GM12865 (cell line): ENCODE measurements at regions not wholly inside any gene's neighbourhood (a gene's known extent, or its start where the extent isn't known, plus 50 kb on each side); places are given as distances from the start of the nearest gene placed in this dataset.

Experiments
- DNase-seq: peaks from one replicate; pipeline ENCODE4 v3.0.0; 2010; ENCODE audit warnings: low read depth
- H3K4me3 ChIP-seq: 2 replicates; pipeline ENCODE4 v1.5.1; 2011; ENCODE audit warnings: mild to moderate bottlenecking, low read depth, low read length, control low read depth
- TF ChIP-seq, protein P1 (sequence below): IDR thresholded peaks from 2 replicates; pipeline ENCODE4 v1.5.1; 2011; ENCODE audit warnings: low read length, control low read depth, low read depth, inconsistent platforms; ENCODE audit not compliant: insufficient read depth; ENCODE audit errors: missing control alignments

DNA sequence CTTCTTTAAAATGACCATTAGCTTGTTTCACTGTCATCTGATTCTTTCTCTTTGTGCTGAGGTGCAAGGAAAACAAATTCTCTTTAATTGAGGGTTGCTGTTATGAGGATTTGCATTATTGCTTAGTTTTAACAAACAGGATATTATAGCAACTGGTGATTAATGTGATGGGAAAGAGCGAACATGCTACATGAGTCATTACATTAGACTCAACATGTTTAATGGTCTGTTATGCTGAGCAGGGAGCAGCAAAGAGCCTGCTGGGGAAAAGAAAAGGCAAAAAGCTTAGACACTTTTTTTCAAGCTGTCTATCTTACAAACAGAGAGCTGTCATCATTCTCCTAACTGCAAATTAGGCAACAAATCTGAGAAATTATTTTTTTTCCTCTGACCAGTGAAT lies 230.5 kb upstream of the LCORL start:
- DNase-seq = no peak
- H3K4me3 ChIP-seq = no peak overlapping the region
- TF ChIP-seq, protein P1, sequence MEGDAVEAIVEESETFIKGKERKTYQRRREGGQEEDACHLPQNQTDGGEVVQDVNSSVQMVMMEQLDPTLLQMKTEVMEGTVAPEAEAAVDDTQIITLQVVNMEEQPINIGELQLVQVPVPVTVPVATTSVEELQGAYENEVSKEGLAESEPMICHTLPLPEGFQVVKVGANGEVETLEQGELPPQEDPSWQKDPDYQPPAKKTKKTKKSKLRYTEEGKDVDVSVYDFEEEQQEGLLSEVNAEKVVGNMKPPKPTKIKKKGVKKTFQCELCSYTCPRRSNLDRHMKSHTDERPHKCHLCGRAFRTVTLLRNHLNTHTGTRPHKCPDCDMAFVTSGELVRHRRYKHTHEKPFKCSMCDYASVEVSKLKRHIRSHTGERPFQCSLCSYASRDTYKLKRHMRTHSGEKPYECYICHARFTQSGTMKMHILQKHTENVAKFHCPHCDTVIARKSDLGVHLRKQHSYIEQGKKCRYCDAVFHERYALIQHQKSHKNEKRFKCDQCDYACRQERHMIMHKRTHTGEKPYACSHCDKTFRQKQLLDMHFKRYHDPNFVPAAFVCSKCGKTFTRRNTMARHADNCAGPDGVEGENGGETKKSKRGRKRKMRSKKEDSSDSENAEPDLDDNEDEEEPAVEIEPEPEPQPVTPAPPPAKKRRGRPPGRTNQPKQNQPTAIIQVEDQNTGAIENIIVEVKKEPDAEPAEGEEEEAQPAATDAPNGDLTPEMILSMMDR = no peak

DNA sequence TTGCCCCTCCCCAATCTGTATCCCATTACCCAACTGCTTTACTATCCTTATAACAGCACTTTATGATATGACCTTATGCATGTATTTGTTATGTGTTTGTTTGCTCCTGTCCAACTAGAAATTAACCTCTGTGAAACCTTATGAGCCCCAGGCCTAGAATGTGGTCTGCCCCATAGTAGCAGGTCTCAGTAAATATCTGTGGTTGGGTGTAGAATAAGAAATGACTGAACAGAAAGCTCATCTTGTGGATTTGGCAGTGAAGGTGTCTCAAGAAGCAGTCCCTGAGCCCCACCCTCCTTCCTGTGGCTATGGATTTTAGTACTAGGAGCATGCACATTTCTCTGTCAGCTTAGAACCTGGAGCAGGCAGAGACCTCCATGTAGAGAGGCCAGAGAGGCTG lies 229.0 kb upstream of the LCORL start:
- peak; percentile 71 for DNase-seq
- TF ChIP-seq, protein P1 = no peak

DNA sequence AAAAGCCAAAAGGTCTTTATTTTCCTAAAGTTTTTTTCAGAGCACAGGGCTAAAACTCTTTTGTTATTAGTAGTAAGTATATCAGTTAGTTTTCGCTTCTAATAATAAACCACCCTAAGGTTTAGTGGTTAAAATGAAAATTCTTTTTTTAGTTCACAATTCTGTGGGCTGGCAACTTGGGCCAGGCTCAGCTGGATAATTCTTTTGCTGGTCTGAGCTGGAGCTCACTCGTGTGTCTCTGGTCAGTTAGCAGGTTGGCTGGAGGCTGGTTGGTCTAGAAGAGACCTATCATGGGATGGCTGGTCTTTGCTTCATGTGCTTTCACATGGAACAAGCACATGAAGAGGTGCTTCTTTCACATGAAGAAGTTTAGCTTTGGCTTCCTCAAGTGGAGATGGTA lies 227.1 kb upstream of the LCORL start:
- TF ChIP-seq, protein P1 = no peak
- H3K4me3 ChIP-seq = no peak overlapping the region
- DNase-seq = peak; percentile 33

More for the DNA sequence above, 229.0 kb upstream of the LCORL start:
- no peak overlapping the region for H3K4me3 ChIP-seq

DNA sequence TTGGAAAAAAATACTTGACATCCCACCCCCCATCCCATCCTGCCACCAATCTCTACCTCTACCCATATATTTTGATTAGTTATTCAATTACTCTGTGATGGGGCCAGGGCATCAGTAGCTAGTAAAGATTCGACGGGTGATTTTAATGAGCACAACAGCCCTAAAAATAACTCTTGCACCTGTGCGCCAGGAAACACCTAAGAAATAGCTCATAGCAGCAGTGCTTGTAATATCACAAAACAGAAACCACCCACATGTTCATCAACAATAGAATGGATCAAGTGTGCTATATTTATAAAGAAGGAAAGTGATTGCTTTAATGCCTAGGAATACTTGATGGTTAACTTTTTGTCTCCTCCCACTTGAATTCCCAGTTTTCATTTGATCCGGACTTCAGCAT lies 225.6 kb upstream of the LCORL start:
- DNase-seq = peak; percentile 51
- no peak overlapping the region for H3K4me3 ChIP-seq
- TF ChIP-seq, protein P1 = no peak

DNA sequence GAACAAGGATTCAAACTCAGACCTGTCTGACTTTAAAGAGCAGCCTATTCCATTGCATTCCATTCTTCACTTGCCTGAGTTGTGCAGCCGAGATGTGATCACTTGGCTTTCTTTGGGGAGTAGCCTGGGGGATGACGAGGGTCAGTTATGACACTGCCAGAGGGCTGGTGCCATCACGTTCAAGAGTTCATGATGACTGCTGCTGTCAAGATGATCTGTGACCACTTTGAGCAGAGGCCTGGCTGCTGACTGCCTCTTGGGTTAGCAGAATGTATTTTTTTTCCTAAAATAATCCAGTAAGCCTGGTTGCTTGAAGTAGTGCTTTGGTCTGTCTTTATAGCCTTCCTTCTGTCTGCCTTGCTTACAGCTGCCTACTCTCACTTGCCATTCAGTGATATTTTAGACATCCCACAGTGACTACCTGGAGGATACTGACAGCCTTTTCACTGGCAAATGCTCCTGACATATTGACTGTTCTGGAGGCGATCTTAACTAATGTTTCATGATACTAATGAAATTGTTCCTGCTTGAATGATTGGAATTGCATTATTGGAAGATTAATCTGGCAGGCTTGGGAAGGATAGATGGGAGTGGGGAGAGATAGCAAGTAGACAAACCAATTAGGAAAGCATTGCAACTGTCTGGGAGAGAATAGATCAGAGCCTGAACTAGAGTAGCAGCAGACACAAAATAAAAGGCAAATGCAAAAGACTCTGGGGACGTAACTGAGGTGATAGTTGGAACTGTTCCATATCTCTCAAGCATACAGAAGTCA lies 221.6 kb upstream of the LCORL start:
- no peak for DNase-seq
- TF ChIP-seq, protein P1 = no peak

DNA sequence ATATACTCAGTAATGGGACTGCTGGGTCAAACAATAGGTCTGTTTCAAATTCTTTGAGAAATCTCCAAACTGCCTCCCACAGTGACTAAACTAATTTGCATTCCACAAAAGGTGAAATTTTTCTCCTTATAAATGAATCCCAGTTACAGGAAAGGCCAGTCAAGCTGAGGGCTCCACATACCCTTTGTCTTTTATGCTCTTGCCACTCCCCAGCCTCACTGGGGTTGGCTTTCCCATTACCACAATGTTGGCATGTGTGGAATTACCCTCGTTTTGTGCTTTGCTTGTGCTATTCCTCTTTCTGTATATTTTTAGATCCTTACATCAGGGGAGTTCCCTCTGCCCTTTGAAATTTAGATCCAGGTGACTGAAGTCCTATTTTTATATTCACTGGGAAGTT lies 220.2 kb upstream of the LCORL start:
- no peak overlapping the region for H3K4me3 ChIP-seq
- TF ChIP-seq, protein P1 = no peak
- DNase-seq = no peak

More for the DNA sequence above, 221.6 kb upstream of the LCORL start:
- H3K4me3 ChIP-seq = no peak overlapping the region

DNA sequence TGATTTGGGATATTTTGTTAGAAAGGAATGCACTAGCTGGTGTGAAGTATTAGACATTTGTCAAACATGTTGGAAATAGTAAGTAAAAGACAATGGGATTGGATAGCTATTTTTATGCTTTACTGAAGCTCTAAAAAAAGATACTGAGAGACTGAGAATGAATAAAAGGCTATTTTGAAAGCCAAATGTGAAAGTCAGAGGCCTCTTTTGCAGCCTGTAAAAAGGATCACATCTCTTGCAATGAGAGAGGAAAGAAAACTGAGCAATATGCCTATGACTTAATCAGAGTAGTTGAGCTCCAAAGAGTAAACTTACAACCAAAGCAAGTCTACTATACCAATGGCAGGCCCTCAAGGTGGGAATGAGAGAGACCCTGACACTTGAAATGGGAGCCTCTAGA lies 212.6 kb upstream of the LCORL start:
- no peak for DNase-seq
- no peak overlapping the region for H3K4me3 ChIP-seq
- TF ChIP-seq, protein P1 = no peak
